GM12891 (cell line): ENCODE measurements at regions not wholly inside any gene's neighbourhood (a gene's known extent, or its start where the extent isn't known, plus 50 kb on each side); places are given as distances from the start of the nearest gene placed in this dataset.

Experiments
- PAX5 ChIP-seq: IDR thresholded peaks from 2 replicates; pipeline ENCODE4 v1.6.1; 2011; ENCODE audit warnings: low read length, moderate library complexity, mild to moderate bottlenecking; ENCODE audit not compliant: insufficient read depth, severe bottlenecking
- POLR2A ChIP-seq: IDR thresholded peaks from 2 replicates; pipeline ENCODE4 v1.6.1; 2011; ENCODE audit warnings: low read depth, low read length, control low read depth
- POLR2AphosphoS5 ChIP-seq: IDR thresholded peaks from 2 replicates; pipeline ENCODE4 v1.6.1; 2011; ENCODE audit warnings: low read depth, low read length, control low read depth
- POU2F2 ChIP-seq: IDR thresholded peaks from 2 replicates; pipeline ENCODE4 v1.6.1; 2011; ENCODE audit warnings: low read depth, mild to moderate bottlenecking, control low read depth, low read length, moderate library complexity
- SPI1 ChIP-seq: IDR thresholded peaks from 2 replicates; pipeline ENCODE4 v1.6.1; 2011; ENCODE audit warnings: low read depth, low read length, control low read depth
- TAF1 ChIP-seq: IDR thresholded peaks from 2 replicates; pipeline ENCODE4 v1.6.1; 2011; ENCODE audit warnings: low read depth, low read length, control low read depth

GRCh38 chr5:12861886-12862654, 957.8 kb upstream of the CTNND2 start:
- TF ChIP-seq POLR2AphosphoS5 (no peak), POLR2A (no peak), TAF1 (no peak), SPI1 (no peak), POU2F2 (no peak), PAX5 (no peak)
